ENCODE measurements at regions not wholly inside any gene's neighbourhood (a gene's known extent, or its start where the extent isn't known, plus 50 kb on each side); places are given as distances from the start of the nearest gene placed in this dataset.

DNA sequence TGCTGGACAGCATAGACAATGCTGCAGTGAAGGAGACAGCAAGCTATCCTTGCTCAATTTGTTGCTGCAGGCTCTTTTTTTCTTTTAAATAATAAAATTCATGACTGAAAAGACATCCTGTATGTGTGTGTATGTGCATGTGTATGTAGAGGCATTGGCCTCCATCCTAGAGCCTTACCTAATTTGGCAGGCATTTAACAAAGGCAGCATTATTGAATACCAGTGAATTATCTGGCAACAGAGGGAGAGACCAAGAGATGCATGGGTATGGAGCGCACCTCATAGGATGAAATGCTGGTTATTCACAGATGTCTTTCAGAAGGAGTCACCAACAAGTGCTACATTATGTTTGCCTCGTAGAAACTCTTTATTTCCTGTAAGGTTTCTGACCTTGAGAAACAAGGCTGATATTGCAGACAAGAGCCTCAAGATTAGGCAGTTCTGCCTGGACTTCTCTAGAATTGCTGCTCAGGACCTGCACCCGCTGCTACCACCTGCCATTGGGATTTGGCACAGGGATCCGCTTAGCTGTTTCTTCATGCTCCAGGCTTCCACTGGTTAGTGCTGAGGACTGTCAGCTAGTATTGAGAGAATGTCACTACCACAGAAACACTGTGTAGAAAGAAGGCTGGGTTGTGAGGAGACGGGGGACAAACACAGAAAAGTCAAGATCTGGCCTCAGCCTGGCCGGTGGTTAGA, 247.7 kb upstream of the RFX3 start:
- intact Hi-C loops (cut with DNase I), result no loop called here
- DNase-seq, result no peak
- ATAC-seq (ENCODE audit: poor library complexity), result no peak

DNA sequence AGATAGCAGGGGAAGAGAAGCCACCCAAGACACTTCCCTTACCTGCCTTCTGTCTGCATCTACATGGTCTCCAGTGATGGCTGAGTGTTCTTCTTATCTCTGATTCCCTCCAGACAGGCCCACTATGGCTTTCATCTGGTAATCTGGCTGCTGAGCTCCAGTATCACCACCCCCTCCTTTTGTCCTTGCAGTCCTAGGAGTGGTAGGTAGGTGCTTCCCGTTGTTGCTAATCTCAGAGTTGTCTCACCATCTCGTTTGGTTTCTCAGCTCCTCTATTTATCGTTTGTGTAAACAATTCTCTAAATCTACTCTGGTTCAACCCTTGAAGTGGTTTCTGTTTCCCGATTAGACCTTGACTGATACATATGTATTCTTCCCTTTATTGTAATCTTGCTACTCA, 243.8 kb upstream of the RFX3 start:
- intact Hi-C loops (cut with DNase I), result no loop called here
- ATAC-seq (ENCODE audit: poor library complexity) (no peak), DNase-seq (no peak)

DNA sequence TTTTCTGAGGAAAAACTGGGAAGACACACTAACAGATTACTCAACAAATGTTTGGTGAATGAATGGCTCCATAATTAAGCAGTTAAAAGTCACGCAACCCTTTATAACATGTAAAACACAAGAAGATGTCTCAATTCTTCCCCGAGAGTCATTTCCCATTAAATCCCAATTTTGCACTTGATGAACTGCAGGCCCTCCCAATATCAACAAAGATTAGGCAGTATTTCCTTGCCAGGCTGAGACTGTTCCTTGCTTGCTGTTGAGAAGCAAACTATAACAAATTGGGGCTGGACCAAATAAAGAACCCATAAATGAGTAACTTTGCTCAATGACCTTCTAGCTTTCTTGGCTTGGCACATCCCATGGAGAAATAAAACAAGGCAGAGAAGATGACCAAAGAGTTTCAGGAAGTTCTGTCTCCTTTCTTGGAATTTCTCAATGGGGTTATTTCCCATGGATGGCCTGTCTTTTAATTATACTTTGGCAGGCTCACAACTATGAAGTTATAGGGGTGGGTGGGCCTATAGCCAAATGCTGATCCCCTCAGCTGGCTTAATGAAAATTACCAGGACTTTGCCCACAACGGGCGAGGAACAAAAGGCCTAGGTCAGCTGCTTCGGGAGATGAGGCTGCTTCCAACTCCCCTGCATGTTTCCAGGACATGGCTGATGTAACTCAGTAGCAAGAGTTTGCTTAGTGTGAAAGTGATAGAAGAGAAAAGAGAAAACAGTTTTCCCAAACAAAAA, 243.1 kb upstream of the RFX3 start:
- ATAC-seq (ENCODE audit: poor library complexity) (peak; percentile 75), DNase-seq (peak; percentile 40)
- intact Hi-C loops (cut with DNase I), result no loop called here

DNA sequence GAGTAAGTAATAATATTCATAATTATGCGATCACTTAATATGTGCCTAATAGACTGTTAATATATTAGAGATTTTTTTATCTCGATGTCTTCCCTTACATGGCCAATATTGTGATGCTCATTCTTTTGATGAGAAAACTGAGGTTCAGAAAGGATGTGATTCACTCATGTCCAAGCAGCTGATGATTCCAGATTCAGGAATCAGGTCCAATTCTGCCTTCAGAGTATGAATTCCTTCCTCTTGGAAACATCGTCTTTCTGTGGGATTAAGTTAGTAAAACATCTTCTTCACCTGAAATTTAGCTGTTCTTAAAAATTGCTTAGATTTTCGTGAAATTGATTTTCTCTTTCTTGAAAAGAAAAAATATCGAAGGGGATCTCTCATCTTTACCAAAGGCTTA, 242.5 kb upstream of the RFX3 start:
- DNase-seq (no peak), ATAC-seq (ENCODE audit: poor library complexity) (no peak)
- intact Hi-C loops (cut with DNase I), result no loop called here

DNA sequence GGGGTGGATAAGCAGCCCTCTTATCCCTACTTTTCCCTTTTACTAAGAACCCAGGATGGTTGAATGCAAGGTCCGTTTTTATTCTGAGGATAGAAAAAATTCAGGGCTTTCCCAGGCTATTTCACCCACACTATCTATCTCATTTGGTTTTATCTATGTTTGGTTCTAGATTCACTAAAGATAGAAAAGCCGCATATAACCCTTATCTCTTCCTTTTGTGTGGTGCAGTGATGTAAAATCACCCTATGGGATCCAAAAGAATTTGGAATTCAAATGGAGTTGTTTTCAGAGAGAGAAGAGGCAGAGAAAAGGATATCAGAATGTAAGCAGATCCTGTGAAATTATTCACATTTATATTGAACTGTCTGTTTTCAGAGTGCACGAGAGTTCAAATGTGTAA, 236.3 kb upstream of the RFX3 start:
- intact Hi-C loops (cut with DNase I), result no loop called here
- ATAC-seq (ENCODE audit: poor library complexity) (no peak), DNase-seq (no peak)

DNA sequence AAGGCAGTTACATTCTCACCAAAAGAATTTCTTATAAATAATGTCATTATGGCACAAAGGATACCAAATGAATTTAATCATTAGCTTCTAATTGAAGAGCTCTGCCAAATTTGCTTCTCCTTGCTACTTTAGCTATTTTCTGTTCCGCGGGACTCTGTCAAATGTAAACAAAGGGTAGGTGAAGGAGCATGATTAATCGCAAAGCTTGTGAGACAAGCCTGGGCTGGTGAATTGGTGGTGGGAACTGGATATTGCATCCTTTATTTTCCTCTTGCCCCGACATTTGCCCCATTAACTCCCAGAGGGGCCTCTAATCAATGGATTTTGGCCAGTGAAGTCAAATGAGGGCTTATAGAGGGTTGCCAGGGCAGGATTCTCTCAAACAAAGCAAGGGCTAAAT, 234.2 kb upstream of the RFX3 start:
- intact Hi-C loops (cut with DNase I), result no loop called here
- no peak for ATAC-seq (ENCODE audit: poor library complexity)
- DNase-seq, result no peak

DNA sequence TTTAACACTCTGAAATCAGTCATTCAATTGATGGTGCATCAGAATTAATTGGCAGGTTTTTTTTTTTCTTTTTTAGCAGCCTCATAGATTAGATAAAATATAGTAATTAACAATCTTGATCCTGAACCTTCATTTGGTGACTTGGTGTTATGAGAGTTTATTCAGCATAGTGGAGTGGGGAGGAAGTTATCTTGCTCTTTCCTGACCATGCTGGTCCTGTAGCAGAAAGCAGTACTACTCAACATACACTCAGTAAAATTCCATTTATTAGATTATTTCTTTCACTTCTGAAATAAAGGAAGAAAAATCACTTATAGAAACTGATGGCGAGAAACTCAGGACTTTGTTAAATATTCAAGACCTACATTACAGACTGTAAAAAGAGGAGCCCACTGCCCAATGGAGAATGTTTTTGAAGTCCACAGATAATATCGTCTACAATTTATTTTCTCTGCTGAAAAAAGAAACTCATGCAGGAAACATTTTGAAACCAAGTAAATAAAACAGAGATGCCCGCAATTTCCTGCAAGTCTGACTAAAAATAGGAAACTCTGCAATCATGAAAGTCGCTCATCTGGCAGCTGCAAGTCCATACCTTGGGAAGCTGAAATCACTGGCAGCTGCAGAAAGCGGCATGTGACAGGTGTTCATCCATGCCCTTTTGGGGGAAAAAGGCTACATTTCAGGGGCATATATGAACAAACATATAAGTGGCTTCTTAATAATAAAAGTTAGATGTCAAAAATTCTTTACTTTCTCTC, 233.2 kb upstream of the RFX3 start:
- ATAC-seq (ENCODE audit: poor library complexity) (no peak), DNase-seq (no peak)
- intact Hi-C loops (cut with DNase I), result loop anchor here (2.0 kb wide), 1 partner anchor 20 kb away; no protein-coding TSS in a partner anchor

GRCh38 chr9:3756071-3756470, 230.3 kb upstream of the RFX3 start:
- ATAC-seq (ENCODE audit: poor library complexity) (no peak), DNase-seq (no peak)
- intact Hi-C loops (cut with DNase I), result no loop called here

- intact Hi-C loops (cut with DNase I), result no loop called here
- DNase-seq, result no peak
- ATAC-seq (ENCODE audit: poor library complexity), result no peak
Measured at GRCh38 chr9:3751125-3751758, 225.4 kb upstream of the RFX3 start.

DNA sequence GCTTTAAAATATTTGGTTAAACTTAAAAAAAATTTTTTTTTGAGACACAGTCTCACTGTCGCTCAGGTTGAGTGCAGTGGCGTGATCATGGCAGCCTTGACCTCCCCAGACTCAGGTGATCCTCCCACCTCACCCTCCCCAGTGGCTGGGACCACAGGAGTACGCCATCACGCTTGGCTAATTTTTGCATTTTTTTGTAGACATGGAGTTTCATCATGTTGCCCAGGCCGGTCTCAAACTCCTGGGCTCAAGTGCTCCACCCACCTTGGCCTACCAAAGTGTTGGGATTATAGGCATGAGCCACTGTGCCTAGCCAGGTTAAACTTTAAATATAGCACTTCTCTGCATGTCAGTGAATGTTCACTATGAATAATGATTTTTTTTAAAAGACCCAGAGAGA, 224.5 kb upstream of the RFX3 start:
- intact Hi-C loops (cut with DNase I), result no loop called here
- DNase-seq, result no peak
- no peak for ATAC-seq (ENCODE audit: poor library complexity)

DNA sequence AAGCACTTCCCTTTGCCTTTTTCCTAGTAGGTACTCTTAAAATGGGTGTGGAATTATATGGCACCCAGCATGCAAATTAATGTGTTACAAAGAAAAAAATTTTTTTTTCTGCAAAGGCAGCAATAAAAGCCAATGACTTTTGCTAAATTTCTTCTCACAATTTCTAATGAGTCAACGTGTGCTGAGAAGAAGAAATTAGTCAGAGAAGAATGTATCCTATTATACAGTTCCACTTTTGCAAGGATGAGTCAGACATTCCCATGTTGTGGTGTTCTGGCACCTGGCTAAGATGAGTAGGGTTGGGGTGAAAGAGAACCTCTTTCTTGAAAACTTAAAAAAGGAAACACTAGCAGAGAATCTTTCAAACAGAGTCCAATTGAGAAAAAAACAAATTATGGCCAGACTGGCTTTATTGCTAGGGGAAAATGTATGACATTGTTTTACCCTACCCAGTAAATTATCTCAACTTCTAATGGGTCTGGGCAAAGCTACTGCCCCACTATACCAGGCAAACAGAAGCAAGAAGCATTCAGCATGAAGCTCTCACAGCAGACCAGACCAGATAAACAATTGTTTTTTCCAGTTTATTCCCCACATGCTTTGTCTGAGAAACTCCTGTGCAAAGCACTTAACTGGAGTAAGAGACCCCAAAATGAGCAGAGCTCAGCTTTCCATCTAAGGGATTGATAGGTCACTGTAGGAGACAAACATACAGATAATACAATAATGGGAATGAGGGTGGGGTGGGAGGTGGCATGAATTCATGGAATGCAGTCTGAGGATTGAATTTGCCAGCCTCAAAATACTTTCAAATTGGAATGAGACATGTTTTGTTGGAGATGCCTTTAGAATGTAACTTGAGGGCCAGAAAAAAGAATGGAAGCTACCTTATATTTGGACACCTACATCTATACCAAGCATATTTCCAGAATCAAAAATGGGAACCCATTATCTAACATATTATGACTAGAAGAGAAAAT, 220.8 kb upstream of the RFX3 start:
- DNase-seq, result no peak
- no peak for ATAC-seq (ENCODE audit: poor library complexity)

GRCh38 chr9:3743901-3744413, 218.2 kb upstream of the RFX3 start:
- intact Hi-C loops (cut with DNase I), result no loop called here
- DNase-seq (no peak), ATAC-seq (ENCODE audit: poor library complexity) (no peak)

More for the DNA sequence above, 220.8 kb upstream of the RFX3 start:
- intact Hi-C loops (cut with DNase I), result no loop called here

- ATAC-seq (ENCODE audit: poor library complexity), result no peak
- intact Hi-C loops (cut with DNase I), result no loop called here
Measured at GRCh38 chr9:3742586-3742985, 216.8 kb upstream of the RFX3 start.

GRCh38 chr9:3741729-3742128, 215.9 kb upstream of the RFX3 start:
- DNase-seq (no peak), ATAC-seq (ENCODE audit: poor library complexity) (no peak)
- intact Hi-C loops (cut with DNase I), result no loop called here

More at GRCh38 chr9:3742586-3742985, 216.8 kb upstream of the RFX3 start:
- DNase-seq, result no peak

GRCh38 chr9:3740690-3741419, 215.1 kb upstream of the RFX3 start:
- intact Hi-C loops (cut with DNase I), result no loop called here
- no peak for ATAC-seq (ENCODE audit: poor library complexity)
- DNase-seq, result no peak

- intact Hi-C loops (cut with DNase I), result loop anchor here (10.0 kb wide), 3 partner anchors 379 to 639 kb away; no protein-coding TSS in a partner anchor
- DNase-seq, result no peak
- no peak for ATAC-seq (ENCODE audit: poor library complexity)
Measured at GRCh38 chr9:3736161-3736560, 210.4 kb upstream of the RFX3 start.

- ATAC-seq (ENCODE audit: poor library complexity) (no peak), DNase-seq (no peak)
- intact Hi-C loops (cut with DNase I), result loop anchor here (10.0 kb wide), 3 partner anchors 380 to 640 kb away; no protein-coding TSS in a partner anchor
Measured at GRCh38 chr9:3735251-3735650, 209.4 kb upstream of the RFX3 start.

Data from Right ventricle myocardium superior (tissue), 1 donor.